Activated CD4-positive, alpha-beta T cell treated with anti-CD3 and anti-CD28 coated beads, Interleukin-2, Interleukin-4, amounts not matched to agents 100 ng/mL and 50 ng/mL, durations not matched to agents 16 hours and 8 hours (primary cell): ENCODE measurements at regions not wholly inside any gene's neighbourhood (a gene's known extent, or its start where the extent isn't known, plus 50 kb on each side); places are given as distances from the start of the nearest gene placed in this dataset.
"Not testable (repeated sequence)": the region's sequence is repeated elsewhere in the genome, so short reads cannot be mapped to it uniquely, and the experiment has no call there.

Source experiments
- DNase-seq: peaks from one replicate; pipeline ENCODE4 v3.0.0-alpha.2; 2020; ENCODE audit warnings: low spot score

DNA sequence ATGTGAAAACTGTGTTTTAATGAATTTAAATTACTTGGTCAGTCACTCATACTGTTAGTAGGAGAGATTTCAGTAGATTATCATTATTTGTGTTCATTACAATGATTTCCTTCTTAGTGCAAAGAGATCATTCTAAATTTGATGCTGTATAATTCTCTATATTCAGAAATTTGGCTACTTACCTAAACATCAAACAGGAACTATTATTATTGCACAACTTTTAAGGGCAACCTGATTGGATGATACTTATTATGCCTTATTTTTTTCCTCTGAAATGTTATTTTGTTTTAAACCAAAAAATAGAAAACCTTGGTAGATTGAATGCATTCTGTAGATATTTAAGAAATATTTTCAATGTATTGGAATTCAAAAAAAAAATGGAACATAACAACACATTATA, 436.4 kb upstream of the PCDH15 start:
- no peak for DNase-seq

DNA sequence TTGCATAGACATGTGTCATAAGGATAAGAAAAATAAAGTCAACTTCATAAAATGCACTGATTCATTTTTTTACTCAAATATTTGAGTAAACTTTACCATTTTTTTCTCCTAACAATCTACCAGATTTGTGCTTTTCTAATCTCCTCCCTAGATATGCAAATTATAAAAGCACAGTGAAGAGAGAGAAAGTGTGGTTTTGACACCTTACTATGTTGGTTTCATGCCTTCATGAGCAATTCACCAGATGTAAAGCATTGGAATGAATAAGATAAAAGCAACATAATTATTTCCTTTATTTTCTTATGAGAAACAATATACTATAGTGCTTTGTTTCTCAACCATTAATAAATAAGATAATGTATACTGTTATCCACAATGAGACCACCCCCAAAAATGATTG, 432.5 kb upstream of the PCDH15 start:
- DNase-seq = no peak

DNA sequence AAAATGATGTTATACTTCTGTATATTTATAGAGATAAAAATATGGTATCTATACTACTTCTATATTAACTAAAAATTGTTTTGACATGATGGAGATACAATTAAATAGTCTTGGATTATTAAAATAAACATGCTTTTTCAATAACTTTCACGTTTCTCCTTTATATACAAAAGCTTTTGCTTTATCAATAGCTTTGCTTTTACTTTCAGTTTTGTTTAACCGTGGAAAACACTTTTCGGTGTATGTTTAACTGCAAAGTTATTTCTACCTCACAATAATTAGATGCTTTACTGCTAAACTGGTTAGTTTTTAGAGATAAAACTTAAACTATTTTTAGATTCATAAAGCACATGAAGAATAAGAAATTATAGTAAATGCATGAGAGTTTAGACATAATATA, 432.1 kb upstream of the PCDH15 start:
- no peak for DNase-seq

DNA sequence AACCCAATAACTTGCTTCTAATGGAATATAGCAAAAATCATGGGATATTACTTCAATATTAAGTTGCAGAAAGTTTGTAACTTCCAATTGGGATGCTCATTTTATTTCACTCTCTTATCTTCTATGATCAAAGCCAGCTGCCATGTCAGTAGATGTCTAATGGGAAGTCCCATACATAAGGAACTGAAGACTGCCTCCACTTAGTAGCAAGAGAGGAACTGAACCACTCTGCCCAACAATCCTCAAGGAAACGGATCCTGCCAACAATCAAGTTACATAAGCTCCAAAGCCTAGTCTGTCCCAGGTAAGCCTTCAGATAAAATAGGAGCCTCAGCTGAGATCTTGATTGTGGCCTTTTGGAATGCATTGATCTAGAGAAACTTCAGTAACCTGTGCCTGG, 431.5 kb upstream of the PCDH15 start:
- no peak for DNase-seq

DNA sequence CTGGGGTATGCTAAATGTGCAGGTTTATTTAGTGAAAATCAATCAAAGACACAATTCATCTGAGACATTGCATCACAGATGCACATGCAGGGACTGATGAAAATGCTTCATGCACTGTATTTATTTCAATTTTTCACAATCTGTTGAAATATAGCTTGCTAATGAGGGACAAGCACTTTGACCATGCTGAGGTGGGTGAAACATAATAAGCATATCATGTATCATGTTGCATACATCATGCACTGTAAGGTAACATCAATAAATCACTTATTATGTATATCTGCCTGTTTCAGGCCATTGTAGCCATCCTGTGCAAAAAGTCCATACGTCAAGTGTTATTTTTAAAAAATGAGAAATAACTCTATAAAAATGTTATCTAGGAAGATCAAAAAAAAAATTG, 426.9 kb upstream of the PCDH15 start:
- DNase-seq = no peak

DNA sequence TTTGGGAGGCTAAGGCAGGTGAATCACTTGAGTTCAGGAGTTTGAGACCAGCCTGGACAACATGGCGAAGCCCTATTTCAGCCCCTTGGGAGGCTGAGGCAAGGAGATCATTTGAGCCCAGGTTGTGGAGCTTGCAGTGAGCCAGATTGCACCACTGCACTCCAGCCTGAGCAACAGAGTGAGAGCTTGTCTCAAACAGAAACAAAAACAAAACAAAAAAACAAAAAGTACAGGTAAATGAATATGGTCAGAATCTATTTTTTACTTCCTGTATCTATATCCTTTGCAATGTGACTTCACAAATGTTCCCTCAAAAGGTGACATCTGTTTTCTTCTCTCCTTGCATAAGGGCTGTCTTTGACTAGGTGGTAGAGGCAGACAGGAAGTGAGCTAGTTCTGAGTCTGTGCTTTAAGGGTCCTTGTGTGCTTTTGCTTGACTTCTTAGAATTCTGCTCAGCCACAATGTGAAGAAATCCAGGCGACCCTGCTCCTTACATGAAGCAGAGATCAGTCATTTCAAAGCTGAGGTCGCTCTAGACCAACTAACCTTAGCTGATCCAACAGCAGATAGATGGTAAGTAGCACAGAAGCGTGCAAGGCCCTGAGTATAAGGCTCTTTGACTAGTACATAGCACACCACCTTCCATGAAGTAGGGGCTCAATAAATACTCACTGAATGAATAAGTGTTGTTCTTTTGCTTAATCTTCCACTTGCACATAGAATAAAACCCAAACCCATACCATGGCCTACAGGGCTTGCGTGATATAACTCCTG, 423.2 kb upstream of the PCDH15 start:
- DNase-seq = no peak

DNA sequence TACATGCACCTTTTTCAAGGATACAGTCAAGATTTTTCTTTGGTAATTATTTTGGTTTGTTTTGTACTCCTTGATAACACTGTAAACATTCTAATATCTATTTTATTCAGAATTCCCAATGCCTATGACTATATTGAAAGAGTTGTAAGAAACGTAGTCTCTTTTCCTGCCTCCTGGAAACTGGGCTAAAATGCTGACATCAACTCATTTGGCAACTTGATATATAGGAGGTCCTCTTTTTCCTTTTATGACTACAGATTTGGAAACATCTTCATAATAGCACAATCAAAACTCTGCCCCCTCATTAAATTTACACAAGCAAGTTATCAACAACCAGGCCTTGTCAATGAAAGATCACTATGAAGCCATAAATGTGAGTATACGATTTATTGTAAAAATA, 422.3 kb upstream of the PCDH15 start:
- no peak for DNase-seq

DNA sequence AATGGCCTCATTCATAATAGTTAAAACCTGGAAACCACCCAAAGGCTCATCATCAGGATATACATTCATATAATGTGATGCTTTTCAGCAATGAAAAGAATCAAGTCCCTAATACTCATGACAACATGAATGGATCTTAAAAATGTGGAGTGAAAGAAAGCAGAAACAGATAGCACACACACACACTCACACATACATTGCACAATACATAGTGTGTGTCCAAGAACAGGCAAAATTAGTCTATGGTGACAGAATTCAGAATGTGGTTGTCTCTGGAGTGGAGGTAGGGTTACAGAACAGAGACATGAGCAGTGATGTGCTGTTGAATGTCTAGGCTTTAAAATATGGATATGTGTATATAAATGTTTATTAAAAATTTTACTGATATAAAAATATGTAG, 419.9 kb upstream of the PCDH15 start:
- no peak for DNase-seq

DNA sequence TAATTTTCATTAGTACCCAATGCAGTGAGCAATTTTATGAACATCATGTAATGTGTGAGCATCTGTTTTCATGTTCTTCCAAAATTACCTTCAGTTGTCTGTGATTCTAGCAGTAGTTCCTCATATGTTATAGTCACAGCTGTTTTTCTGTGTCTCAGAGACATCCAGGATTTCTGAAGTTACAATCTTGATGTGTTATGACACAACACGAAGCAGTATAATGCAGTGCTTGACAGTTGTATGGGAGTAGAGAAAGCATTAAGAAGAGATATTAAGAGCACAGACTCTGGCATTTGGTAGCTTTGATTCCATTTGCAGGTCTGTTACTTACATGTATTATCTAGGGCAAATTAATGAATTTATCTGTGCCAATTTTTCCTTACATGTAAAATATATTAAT, 414.7 kb upstream of the PCDH15 start:
- no peak for DNase-seq

DNA sequence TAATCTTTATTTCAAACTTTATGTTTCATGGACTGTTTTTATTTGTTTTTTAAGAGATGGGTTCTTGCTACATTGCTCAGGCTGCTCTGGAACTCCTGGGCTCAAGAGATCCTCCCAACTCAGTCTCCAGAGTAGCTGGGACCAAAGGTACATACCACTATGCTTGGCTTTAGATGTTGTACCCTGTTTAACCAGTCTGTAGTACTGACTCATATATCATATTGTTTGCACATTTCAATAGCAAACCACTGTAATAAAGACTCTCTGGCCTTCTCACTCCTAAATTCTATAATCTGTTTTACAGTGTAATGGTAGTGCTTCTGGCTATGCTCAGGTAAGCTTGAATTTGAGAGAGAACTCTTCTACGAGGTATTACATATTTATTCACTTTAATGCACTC, 413.6 kb upstream of the PCDH15 start:
- no peak for DNase-seq

DNA sequence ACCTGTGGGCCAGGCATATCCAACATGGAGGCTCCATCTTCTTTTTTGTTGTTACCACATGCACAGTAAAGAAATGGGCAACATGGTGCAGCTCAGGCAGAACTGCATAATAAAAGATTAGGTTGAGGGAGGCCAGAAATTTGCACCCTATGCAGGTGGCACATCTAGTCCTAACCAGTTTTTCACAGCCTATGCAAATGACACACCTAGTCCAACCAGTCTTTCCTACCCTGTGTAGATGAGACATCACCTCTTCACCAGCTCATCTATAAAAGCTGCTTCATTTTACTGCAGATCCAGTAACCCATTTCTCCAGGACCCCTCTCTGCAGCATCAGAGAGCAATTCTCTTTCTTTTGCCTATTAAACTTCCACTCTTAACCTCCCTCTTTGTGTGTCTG, 411.0 kb upstream of the PCDH15 start:
- no peak for DNase-seq

DNA sequence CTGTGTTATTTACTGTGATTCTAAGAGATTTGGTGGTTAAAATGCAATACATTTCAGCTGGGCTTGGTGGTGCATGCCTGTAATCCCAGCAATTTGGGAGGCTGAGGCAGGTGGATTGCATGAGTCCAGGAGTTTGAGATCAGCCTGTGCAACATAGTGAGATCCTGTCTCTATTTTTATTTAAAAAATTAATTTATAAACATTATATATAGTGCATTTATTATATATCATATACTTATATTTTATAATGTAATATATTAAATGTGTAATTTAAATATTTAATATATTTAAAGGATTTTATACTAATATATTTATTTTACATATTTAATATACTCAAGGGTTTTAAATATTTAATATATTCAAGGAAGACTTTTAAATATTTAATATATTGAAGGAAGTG, 402.8 kb upstream of the PCDH15 start:
- no peak for DNase-seq

DNA sequence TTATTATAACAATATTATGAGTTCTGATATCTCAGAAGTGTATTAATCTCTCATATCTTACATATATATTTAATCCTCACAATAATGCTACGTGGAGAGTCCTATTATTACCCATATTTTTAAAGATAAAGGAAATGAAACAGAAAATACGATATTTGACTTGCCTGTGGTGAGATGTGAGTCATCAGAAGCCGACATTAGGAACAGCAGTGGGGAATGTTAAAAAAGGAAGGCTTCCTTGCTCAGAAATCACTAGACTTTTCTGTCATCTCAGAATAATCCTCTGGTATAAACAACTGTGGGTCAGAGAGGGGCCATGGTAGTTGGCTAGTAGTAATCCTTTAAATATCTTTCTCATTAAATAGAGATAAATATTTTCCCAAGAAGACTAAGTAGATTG, 402.3 kb upstream of the PCDH15 start:
- DNase-seq = no peak

DNA sequence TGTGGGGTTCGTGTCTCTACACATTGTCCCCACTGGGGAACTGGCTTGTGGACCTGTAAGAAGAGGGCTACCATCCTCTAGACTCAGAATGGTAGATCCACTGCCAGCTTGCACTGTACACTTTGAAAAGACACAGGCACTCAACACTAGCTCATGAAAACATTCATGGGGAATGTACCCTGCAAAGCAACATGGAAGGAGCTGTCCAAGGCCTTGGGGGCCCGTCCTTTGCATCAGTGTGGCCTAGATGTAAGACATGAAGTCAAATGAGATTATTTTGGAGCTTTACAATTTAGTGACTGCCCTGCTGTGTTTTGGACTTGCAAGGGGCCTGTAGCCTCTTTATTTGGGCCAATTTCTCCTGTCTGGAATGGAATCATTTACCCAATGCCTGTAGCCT, 399.0 kb upstream of the PCDH15 start:
- no peak for DNase-seq

DNA sequence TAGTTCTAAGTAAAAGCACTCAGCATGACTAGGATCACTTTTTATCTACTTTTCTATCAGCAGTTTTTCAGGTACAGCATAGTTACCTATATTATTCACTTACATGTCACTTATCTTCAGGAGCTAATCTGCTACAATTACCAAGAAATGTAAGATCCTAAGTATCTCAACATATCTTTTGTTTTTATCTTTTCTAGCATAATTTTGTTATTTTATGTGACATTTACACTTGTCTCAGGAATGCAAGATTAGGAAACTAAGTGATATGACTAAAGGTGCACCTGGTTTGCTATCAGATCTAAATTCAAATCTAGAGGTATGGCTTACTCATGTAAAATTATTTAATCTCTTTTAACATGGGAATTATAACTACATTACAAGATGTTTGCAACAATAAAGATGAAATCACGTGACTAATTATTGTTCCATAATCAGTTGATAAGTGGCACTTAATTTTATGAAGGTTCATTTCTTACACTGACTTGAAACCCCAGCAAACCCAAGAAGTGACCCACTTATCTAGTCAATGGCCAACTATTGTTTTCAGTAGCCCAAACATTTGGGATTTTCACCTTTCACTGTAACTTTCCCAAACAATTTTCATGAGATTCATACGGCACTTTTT, 390.3 kb upstream of the PCDH15 start:
- DNase-seq = no peak

DNA sequence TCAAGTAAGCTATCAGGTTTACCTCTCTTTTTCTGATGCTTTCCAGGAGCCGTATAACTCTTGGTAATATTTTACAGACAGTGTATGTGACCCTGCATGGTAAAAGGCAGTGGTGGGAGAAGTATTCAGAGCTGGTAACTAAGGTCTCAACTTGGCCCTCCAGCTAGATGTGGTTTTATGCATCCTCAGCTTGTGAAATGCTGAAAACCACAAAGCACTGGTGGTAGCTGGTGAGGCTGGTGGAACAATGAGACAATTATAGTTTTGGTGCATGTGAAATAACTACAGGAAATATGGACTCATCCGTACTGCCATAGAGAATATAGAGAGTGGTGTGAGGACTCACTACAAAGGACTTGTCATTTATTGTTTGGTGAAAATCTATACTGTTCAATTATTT, 383.0 kb upstream of the PCDH15 start:
- DNase-seq = no peak

DNA sequence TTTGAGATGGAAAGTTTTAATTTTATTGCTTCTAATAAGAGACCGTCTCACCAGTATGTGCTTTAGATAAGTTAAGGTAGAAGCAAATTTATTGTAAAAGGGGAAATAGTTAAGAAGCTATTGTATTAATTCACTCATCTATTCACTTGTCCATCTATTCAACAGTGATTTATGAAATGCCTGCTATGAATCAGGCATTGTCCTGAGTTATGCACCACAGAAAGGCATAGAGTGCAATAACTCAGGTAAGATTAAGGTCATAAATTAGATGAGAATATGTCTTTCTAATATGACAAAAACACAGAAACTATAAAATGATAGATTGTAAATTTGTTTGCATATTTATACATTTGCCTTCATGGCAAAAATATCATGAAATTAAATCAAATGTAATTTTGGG, 379.3 kb upstream of the PCDH15 start:
- DNase-seq = no peak

DNA sequence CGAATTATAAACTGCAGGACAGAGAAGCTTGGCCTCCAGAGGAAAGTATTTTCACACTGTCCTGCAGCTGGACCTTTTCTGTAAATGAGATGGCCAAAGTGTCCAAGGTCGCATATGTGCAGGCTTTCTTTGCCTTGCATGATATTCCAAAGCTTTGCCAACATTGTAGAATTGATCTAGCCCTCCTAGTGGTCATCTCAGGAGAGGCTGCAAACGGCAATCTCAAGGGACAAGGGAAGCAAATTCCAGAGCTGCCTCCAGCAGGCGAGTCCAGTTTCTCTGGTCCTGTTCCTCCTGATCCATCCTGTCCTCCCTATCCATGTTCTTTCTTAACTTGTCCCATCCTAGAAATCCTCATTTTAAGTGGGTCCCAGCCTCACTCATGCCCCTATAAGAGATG, 373.4 kb upstream of the PCDH15 start:
- no peak for DNase-seq

DNA sequence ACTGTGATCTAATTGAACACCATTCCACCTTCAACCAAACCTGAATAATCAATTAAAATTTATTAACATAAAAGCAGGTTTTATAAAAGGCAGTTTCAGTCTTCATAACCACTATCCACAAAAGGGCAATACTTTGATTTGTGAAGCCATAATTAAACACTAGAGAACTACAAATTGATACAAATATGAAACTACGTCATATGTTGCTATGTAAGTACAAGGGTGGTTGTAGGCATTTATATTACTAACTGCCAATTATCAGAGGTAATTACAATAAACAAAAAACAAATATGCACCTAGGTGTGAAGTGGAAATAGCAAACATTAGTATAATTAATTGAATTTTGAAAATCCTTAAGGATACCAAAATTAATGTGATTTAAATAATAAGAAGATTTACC, 368.5 kb upstream of the PCDH15 start:
- DNase-seq = no peak

DNA sequence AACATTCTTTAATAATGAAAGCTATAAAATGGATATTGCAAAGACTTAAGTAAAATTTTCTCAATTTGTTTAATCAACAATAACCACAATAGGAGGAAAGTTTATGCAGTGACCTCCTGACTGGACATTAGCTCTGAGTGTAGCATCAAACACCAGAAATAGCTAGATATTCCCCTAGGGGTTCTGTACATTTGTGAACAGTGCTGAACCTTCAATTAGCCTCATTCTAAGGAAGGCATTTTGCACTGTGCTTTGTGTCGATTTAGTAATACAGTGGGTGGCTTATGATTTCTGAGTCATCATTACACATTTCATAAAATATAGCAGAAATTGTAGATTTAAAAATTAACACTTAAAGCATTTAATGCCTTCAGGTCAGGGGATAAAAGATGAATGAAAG, 367.3 kb upstream of the PCDH15 start:
- no peak for DNase-seq

DNA sequence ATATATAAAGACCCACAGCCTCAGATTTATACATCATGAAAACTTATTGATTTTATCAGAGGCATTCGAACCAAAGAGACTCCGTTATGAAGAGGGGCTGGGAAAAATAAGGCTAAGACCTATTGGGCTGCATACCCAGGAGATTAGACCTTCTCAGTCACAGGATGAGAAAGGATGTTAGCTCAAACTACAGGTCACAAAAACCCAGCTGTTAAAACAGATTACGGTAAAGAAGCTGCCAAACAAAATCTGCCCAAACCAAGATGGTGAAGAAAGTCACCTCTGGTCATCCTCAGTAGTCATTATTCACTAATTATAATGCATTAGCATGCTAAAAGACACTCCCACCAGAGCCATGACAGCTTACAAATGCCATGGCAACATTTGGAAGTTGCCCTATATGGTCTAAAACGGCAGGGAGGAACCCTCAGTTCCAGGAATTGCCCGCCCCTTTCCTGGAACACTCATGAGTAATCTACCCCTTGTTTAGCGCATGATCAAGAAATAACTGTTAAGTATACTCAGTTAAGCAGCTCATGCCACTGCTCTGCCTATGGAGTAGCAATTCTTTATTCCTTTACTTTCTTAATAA, 362.5 kb upstream of the PCDH15 start:
- DNase-seq = no peak

DNA sequence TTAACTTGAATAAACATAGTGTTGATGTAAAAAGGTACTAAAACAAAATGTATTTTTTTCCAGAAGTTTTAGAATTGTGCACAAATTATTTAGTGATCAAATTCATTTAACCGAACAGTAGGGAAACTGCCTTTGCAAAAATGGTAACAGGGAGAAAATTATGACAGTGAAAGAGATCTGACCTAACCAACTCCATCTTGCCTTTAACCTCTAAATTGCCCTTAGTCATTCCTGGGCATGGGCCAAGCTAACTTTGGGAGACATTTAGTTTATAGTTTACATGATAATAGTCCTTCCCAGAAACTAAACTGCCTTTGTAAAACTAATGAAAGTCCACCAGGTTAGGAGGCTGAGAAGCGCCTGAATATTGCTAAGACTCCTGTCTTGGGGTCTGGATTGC, 361.3 kb upstream of the PCDH15 start:
- not testable (repeated sequence) for DNase-seq

DNA sequence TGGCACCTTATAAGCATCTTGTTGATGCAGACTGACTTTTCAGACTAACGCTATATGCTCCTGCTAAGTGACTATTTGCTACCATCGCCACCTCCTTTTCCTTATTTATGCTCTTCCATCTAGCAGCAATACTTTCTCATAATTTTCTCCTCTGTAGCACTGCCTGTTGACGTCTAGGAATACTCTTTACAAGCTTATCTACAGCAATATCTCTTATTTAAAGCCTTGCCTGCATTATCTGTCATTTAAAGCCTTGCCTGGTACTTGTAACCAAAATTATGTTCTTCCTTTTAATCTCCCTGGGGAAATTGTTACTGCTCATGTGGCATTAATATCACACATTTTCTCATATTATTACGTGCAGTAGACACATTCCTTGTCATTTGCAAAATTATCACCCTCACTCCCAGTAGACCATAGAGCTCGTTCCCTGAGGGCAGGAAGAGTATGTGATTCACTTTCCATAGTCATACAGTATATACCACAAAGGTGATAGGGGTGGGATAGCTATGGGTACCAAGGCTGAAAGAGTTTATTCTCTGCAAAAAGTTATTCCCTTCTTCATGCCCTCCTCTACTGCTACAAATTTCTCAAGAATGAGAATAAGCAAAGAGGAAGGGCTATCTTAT, 359.7 kb upstream of the PCDH15 start:
- no peak for DNase-seq
